Osteoblast (primary cell): ENCODE measurements at regions not wholly inside any gene's neighbourhood (a gene's known extent, or its start where the extent isn't known, plus 50 kb on each side); places are given as distances from the start of the nearest gene placed in this dataset.

ENCODE experiments used
- DNase-seq: peaks from one replicate; pipeline ENCODE4 v3.0.0; 2011; ENCODE audit warnings: low spot score, mixed read lengths; ENCODE audit not compliant: insufficient read length; ENCODE audit errors: missing footprints
- H2AFZ ChIP-seq: 2 replicates; pipeline ENCODE4 v1.6.0; 2011; ENCODE audit warnings: mild to moderate bottlenecking, low read length
- H3K27ac ChIP-seq: 2 replicates; pipeline ENCODE4 v1.5.1; 2011; ENCODE audit warnings: mild to moderate bottlenecking, low read depth, low read length, moderate library complexity
- H3K27me3 ChIP-seq: 2 replicates; pipeline ENCODE4 v1.6.0; 2012; ENCODE audit warnings: mild to moderate bottlenecking, control low read depth, inconsistent platforms, low read length, moderate library complexity; ENCODE audit not compliant: insufficient read depth
- H3K36me3 ChIP-seq: 2 replicates; pipeline ENCODE4 v1.5.1; 2011; ENCODE audit warnings: mild to moderate bottlenecking, low read length, control low read depth, moderate library complexity; ENCODE audit not compliant: insufficient read depth
- H3K4me1 ChIP-seq: 2 replicates; pipeline ENCODE4 v1.5.1; 2011; ENCODE audit warnings: mild to moderate bottlenecking, low read length, control low read depth, moderate library complexity; ENCODE audit not compliant: insufficient read depth
- H3K4me2 ChIP-seq: 2 replicates; pipeline ENCODE4 v1.6.0; 2011; ENCODE audit warnings: mild to moderate bottlenecking, low read length; ENCODE audit not compliant: insufficient read depth
- H3K4me3 ChIP-seq: fragments of 200-600 bp; sonication (generic); 3 replicates; pipeline ENCODE4 v1.5.1; 2012; ENCODE audit warnings: mild to moderate bottlenecking, low read length, inconsistent platforms; ENCODE audit not compliant: insufficient read depth
- H3K79me2 ChIP-seq: 2 replicates; pipeline ENCODE4 v1.6.0; 2012; ENCODE audit warnings: mild to moderate bottlenecking, low read length, control low read depth, inconsistent platforms; ENCODE audit not compliant: insufficient read depth
- H3K9me3 ChIP-seq: 2 replicates; pipeline ENCODE4 v1.5.1; 2011; ENCODE audit warnings: low read depth, low read length, control low read depth
- H4K20me1 ChIP-seq: 2 replicates; pipeline ENCODE4 v1.6.0; 2012; ENCODE audit warnings: mild to moderate bottlenecking, low read length, control low read depth; ENCODE audit not compliant: insufficient read depth
- TF ChIP-seq, protein P1 (sequence below): IDR thresholded peaks from 2 replicates; pipeline ENCODE4 v1.5.1; 2011; ENCODE audit warnings: mild to moderate bottlenecking, low read depth, low read length, moderate library complexity; ENCODE audit errors: extremely low read depth

DNA sequence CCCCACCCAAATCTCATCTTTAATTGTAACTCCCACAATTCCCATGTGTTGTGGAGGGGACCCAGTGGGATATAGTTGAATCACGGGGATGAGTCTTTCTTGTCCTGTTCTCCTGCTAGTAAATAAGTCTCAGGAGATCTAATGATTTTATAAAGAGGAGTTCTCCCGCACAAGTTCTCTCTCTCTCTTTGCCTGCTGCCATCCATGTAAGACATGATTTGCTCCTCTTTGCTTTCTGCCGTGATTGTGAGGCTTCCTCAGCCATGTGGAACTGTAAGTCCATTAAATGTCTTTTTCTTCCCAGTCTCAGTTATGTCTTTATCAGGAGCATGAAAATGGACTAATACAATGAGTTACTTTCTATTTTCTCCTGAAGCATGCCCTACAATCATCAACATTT is 1158.5 kb downstream of the CDH18 start:
- no peak for DNase-seq
- Histone ChIP-seq H3K27me3 (no peaks in the 10 kb centered on the region), H3K27ac (no peak overlapping the region), H3K4me3 (no peak overlapping the region), H2AFZ (no peak overlapping the region), H3K36me3 (no peaks in the 10 kb centered on the region), H3K9me3 (no peaks in the 10 kb centered on the region), H3K4me2 (no peak overlapping the region), H3K4me1 (no peaks in the 10 kb centered on the region), H3K79me2 (no peaks in the 10 kb centered on the region), H4K20me1 (no peaks in the 10 kb centered on the region)
- TF ChIP-seq, protein P1, sequence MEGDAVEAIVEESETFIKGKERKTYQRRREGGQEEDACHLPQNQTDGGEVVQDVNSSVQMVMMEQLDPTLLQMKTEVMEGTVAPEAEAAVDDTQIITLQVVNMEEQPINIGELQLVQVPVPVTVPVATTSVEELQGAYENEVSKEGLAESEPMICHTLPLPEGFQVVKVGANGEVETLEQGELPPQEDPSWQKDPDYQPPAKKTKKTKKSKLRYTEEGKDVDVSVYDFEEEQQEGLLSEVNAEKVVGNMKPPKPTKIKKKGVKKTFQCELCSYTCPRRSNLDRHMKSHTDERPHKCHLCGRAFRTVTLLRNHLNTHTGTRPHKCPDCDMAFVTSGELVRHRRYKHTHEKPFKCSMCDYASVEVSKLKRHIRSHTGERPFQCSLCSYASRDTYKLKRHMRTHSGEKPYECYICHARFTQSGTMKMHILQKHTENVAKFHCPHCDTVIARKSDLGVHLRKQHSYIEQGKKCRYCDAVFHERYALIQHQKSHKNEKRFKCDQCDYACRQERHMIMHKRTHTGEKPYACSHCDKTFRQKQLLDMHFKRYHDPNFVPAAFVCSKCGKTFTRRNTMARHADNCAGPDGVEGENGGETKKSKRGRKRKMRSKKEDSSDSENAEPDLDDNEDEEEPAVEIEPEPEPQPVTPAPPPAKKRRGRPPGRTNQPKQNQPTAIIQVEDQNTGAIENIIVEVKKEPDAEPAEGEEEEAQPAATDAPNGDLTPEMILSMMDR = no peak

DNA sequence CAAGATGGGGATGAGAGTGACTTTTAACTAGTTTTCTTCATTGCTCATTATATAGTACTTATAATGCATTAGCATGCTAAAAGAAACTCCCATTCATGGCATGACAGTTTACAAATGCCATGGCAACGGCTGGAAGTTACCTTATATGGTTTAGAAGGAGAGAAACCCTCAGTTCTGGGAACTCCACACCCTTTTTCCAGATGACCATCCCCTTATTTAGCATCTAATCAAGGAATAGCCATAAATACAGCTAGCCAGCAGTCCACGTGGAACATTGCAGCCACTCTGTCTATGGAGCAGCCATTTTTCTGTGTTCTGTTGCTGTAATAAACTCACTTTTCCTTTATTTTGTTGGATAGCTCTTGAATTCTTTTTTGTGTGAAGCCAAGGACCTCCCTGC is 1137.8 kb downstream of the CDH18 start:
- TF ChIP-seq, protein P1 = no peak
- Histone ChIP-seq H3K79me2 (no peaks in the 10 kb centered on the region), H3K4me3 (no peak overlapping the region), H4K20me1 (no peaks in the 10 kb centered on the region), H3K36me3 (no peaks in the 10 kb centered on the region), H3K4me1 (no peaks in the 10 kb centered on the region), H3K27ac (no peak overlapping the region), H3K9me3 (no peaks in the 10 kb centered on the region), H3K4me2 (no peak overlapping the region), H2AFZ (no peak overlapping the region), H3K27me3 (no peaks in the 10 kb centered on the region)
- DNase-seq = no peak

DNA sequence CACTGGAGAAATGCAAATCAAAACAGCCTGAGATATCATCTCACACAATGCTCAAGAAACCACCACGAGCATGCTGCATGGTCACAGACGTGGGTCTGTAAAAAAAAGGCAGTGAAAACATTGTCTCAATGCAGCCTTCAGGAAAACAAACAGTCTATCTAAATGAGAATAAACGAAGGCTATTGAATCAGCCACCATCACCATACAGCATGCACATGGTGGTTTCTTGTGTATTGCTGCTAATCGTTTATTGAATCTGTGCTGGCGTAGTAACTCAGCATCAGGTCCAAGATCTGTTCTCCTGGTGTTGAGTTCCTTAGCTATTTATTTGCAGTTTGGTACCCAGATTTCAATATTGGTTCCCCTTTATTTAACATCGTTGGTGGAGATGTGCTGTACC is 1115.0 kb downstream of the CDH18 start:
- H3K79me2 ChIP-seq = no peaks in the 10 kb centered on the region
- no peak overlapping the region for H3K4me3 ChIP-seq
- no peaks in the 10 kb centered on the region for H3K9me3 ChIP-seq
- H3K4me2 ChIP-seq = no peak overlapping the region
- H3K36me3 ChIP-seq = no peaks in the 10 kb centered on the region
- H3K27ac ChIP-seq = no peak overlapping the region
- no peaks in the 10 kb centered on the region for H3K4me1 ChIP-seq
- no peaks in the 10 kb centered on the region for H3K27me3 ChIP-seq
- TF ChIP-seq, protein P1 = no peak
- DNase-seq = no peak
- H2AFZ ChIP-seq = no peak overlapping the region
- no peaks in the 10 kb centered on the region for H4K20me1 ChIP-seq

DNA sequence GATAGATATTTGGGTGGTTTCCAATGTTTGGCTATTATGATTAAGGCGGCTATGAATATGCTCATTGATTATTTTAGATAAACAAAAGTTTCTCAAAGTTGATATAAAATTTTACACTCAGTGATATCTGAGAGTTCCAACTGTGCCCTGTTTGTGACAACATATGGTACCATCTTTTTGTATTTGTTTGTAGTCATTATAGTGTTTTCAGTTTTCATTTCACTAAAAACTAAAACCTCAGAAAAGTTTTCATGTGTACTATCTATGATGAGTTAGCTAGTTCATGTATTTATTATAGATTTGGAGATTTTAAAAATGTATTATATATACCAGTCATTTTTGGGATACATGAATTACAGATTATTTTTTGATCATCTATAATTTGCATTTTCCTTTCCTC is 1111.4 kb downstream of the CDH18 start:
- TF ChIP-seq, protein P1 = no peak
- DNase-seq = no peak
- H2AFZ ChIP-seq = no peak overlapping the region

More for the DNA sequence above, 1111.4 kb downstream of the CDH18 start:
- no peak overlapping the region for H3K4me2 ChIP-seq
- H4K20me1 ChIP-seq = no peaks in the 10 kb centered on the region
- no peaks in the 10 kb centered on the region for H3K79me2 ChIP-seq
- H3K4me3 ChIP-seq = no peak overlapping the region
- H3K36me3 ChIP-seq = no peaks in the 10 kb centered on the region
- no peak overlapping the region for H3K27ac ChIP-seq
- H3K4me1 ChIP-seq = no peaks in the 10 kb centered on the region
- no peaks in the 10 kb centered on the region for H3K9me3 ChIP-seq
- no peaks in the 10 kb centered on the region for H3K27me3 ChIP-seq
